ENCODE measurements at regions not wholly inside any gene's neighbourhood (a gene's known extent, or its start where the extent isn't known, plus 50 kb on each side); places are given as distances from the start of the nearest gene placed in this dataset.

DNA sequence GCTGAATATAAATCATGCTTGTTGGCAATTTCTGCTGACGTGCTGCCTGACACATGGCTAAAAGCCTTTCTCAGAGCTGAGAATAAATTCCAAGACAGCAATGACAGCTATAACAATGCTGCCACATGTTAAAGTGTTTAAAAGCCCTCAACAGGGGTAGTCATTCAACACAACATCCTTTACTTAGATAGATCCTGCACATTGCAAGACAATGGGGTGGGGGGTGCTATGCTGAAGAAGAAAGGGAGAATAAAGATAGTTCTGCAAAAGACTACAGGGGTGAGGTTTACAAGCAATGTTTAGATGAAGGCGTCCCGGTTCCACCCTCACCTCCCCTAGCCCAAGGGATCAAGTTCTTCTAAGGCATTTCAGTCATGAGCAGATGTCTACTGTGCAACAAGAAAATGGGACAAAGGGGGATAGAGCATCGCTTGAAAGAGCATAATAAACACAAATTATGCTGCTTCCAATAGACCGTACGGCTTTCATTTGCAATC, 291.0 kb upstream of the ACVR2A start:
- TF ChIP-seq, protein P1, sequence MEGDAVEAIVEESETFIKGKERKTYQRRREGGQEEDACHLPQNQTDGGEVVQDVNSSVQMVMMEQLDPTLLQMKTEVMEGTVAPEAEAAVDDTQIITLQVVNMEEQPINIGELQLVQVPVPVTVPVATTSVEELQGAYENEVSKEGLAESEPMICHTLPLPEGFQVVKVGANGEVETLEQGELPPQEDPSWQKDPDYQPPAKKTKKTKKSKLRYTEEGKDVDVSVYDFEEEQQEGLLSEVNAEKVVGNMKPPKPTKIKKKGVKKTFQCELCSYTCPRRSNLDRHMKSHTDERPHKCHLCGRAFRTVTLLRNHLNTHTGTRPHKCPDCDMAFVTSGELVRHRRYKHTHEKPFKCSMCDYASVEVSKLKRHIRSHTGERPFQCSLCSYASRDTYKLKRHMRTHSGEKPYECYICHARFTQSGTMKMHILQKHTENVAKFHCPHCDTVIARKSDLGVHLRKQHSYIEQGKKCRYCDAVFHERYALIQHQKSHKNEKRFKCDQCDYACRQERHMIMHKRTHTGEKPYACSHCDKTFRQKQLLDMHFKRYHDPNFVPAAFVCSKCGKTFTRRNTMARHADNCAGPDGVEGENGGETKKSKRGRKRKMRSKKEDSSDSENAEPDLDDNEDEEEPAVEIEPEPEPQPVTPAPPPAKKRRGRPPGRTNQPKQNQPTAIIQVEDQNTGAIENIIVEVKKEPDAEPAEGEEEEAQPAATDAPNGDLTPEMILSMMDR (IDR thresholded peaks at IDR 0.05): no peak
- TF ChIP-seq POLR2AphosphoS5 (IDR thresholded peaks at IDR 0.05): no peak
